ENCODE measurements at regions not wholly inside any gene's neighbourhood (a gene's known extent, or its start where the extent isn't known, plus 50 kb on each side); places are given as distances from the start of the nearest gene placed in this dataset.

GRCh38 chr7:33814400-33814799 is 90.9 kb upstream of the BMPER start:
- Mint-ChIP-seq H3K36me3 (no peaks in the 10 kb centered on the region), H3K4me1 (peaks cover 11 to 14% of the 10 kb centered on the region in 2 donors), H3K27ac (no peak overlapping the region), H3K4me3 (peak overlapping the region; percentile 21), H3K9me3 (peaks cover 0 to 3% of the 10 kb centered on the region in 2 donors), H3K27me3 (ENCODE audit: low read depth in 2 of 2) (peaks cover 0 to 9% of the 10 kb centered on the region in 2 donors)
- WGBS (ENCODE audit: insufficient coverage), result 40% methylated on average over 6 of the region's 6 CpGs
- no peak for ATAC-seq
- DNase-seq, result no peak
- intact Hi-C loops (cut with micrococcal nuclease), result no loop called here
- TF ChIP-seq, protein P1, sequence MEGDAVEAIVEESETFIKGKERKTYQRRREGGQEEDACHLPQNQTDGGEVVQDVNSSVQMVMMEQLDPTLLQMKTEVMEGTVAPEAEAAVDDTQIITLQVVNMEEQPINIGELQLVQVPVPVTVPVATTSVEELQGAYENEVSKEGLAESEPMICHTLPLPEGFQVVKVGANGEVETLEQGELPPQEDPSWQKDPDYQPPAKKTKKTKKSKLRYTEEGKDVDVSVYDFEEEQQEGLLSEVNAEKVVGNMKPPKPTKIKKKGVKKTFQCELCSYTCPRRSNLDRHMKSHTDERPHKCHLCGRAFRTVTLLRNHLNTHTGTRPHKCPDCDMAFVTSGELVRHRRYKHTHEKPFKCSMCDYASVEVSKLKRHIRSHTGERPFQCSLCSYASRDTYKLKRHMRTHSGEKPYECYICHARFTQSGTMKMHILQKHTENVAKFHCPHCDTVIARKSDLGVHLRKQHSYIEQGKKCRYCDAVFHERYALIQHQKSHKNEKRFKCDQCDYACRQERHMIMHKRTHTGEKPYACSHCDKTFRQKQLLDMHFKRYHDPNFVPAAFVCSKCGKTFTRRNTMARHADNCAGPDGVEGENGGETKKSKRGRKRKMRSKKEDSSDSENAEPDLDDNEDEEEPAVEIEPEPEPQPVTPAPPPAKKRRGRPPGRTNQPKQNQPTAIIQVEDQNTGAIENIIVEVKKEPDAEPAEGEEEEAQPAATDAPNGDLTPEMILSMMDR (IDR thresholded peaks at IDR 0.05), result no peak
- H3K9me3 ChIP-seq (ENCODE audit: control insufficient read depth, insufficient read depth, low read length), result no peaks in the 10 kb centered on the region
- H3K27ac ChIP-seq (ENCODE audit: low read length), result no peak overlapping the region
- no peaks in the 10 kb centered on the region for H3K4me1 ChIP-seq (ENCODE audit: control insufficient read depth, insufficient read depth, low read length)
- no peaks in the 10 kb centered on the region for H3K27me3 ChIP-seq (ENCODE audit: control insufficient read depth, insufficient read depth, low read length)
- no peaks in the 10 kb centered on the region for H3K36me3 ChIP-seq (ENCODE audit: control insufficient read depth, insufficient read depth, low read length)
- H3K4me3 ChIP-seq (ENCODE audit: low read length), result no peak overlapping the region

GRCh38 chr7:33814936-33815335 is 90.4 kb upstream of the BMPER start:
- no peaks in the 10 kb centered on the region for H3K36me3 ChIP-seq (ENCODE audit: control insufficient read depth, insufficient read depth, low read length)
- ATAC-seq (no peak), DNase-seq (no peak)
- no peak overlapping the region for H3K4me3 ChIP-seq (ENCODE audit: low read length)
- H3K27ac Mint-ChIP-seq, result no peak overlapping the region
- no peaks in the 10 kb centered on the region for H3K9me3 ChIP-seq (ENCODE audit: control insufficient read depth, insufficient read depth, low read length)
- intact Hi-C loops (cut with micrococcal nuclease), result no loop called here
- TF ChIP-seq, protein P1 (IDR thresholded peaks at IDR 0.05), result no peak
- no peaks in the 10 kb centered on the region for H3K27me3 ChIP-seq (ENCODE audit: control insufficient read depth, insufficient read depth, low read length)
- peaks cover 11 to 14% of the 10 kb centered on the region in 2 donors for H3K4me1 Mint-ChIP-seq
- H3K9me3 Mint-ChIP-seq, result peaks cover 0 to 3% of the 10 kb centered on the region in 2 donors
- H3K27me3 Mint-ChIP-seq (ENCODE audit: low read depth in 2 of 2), result peaks cover 0 to 9% of the 10 kb centered on the region in 2 donors
- H3K4me3 Mint-ChIP-seq, result no peak overlapping the region
- WGBS (ENCODE audit: insufficient coverage), result 46% methylated on average over 6 of the region's 6 CpGs
- H3K36me3 Mint-ChIP-seq, result peaks cover 4% of the 10 kb centered on the region
- no peak overlapping the region for H3K27ac ChIP-seq (ENCODE audit: low read length)
- H3K4me1 ChIP-seq (ENCODE audit: control insufficient read depth, insufficient read depth, low read length), result no peaks in the 10 kb centered on the region

DNA sequence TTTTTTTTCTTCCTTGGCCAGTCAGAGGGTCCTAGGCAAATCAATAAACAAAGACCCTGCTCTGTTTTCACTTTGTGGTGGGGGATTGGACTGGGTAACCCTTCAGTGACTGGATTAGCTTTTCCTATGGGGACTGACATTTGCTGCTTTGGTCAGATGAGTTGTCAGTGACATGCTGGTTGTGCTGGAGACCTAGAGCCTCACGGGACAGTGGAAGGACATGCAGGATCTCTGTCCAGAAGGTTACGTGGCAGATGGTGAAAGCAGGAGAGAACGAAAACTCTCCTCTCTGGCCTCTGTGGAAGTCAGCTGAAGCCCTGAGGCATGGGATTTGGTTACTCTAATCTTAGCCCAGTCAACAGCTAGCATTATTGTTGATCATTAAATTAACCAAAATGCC is 90.0 kb upstream of the BMPER start:
- H3K27me3 Mint-ChIP-seq (ENCODE audit: low read depth in 2 of 2), result peaks cover 0 to 9% of the 10 kb centered on the region in 2 donors
- TF ChIP-seq, protein P1 (IDR thresholded peaks at IDR 0.05), result no peak
- H3K9me3 Mint-ChIP-seq, result peaks cover 0 to 5% of the 10 kb centered on the region in 2 donors
- DNase-seq (no peak), ATAC-seq (no peak)
- H3K36me3 Mint-ChIP-seq, result peaks cover 8% of the 10 kb centered on the region
- H3K27ac ChIP-seq (ENCODE audit: low read length), result no peak overlapping the region
- H3K36me3 ChIP-seq (ENCODE audit: control insufficient read depth, insufficient read depth, low read length), result no peaks in the 10 kb centered on the region
- no peaks in the 10 kb centered on the region for H3K9me3 ChIP-seq (ENCODE audit: control insufficient read depth, insufficient read depth, low read length)
- intact Hi-C loops (cut with micrococcal nuclease), result no loop called here
- H3K4me3 ChIP-seq (ENCODE audit: low read length), result no peak overlapping the region
- peaks cover 11 to 14% of the 10 kb centered on the region in 2 donors for H3K4me1 Mint-ChIP-seq
- no peaks in the 10 kb centered on the region for H3K4me1 ChIP-seq (ENCODE audit: control insufficient read depth, insufficient read depth, low read length)
- no peaks in the 10 kb centered on the region for H3K27me3 ChIP-seq (ENCODE audit: control insufficient read depth, insufficient read depth, low read length)
- 83% methylated on average over 3 of the region's 3 CpGs for WGBS (ENCODE audit: insufficient coverage)
- H3K27ac Mint-ChIP-seq, result no peak overlapping the region
- no peak overlapping the region for H3K4me3 Mint-ChIP-seq

DNA sequence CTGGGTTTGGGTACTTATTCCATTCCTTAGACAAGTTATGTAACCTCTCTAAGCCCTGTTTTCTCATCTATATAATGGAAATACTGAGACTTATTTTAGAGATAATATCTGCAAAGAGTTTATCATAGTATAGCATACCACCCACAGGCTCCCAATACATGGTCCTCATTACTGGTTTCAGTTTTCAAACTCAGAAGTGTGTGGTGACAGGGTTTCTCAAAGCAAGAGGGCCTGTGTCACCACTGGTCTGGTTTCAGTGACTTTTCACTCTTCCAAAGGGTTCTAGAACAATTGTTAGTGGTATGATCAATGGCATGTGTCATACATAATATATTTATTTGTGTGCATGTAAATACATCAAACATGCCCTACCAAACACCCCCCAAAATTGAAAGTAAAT is 89.2 kb upstream of the BMPER start:
- no peak for DNase-seq
- H3K36me3 ChIP-seq (ENCODE audit: control insufficient read depth, insufficient read depth, low read length), result no peaks in the 10 kb centered on the region
- ATAC-seq, result no peak
- H3K27me3 ChIP-seq (ENCODE audit: control insufficient read depth, insufficient read depth, low read length), result no peaks in the 10 kb centered on the region
- intact Hi-C loops (cut with micrococcal nuclease), result no loop called here
- Mint-ChIP-seq H3K4me1 (peaks cover 11 to 14% of the 10 kb centered on the region in 2 donors), H3K4me3 (no peak overlapping the region), H3K27ac (no peak overlapping the region), H3K36me3 (peaks cover 9% of the 10 kb centered on the region), H3K9me3 (peaks cover 0 to 5% of the 10 kb centered on the region in 2 donors), H3K27me3 (ENCODE audit: low read depth in 2 of 2) (peaks cover 0 to 9% of the 10 kb centered on the region in 2 donors)
- H3K27ac ChIP-seq (ENCODE audit: low read length), result no peak overlapping the region
- H3K9me3 ChIP-seq (ENCODE audit: control insufficient read depth, insufficient read depth, low read length), result no peaks in the 10 kb centered on the region
- TF ChIP-seq, protein P1 (IDR thresholded peaks at IDR 0.05), result no peak
- no peak overlapping the region for H3K4me3 ChIP-seq (ENCODE audit: low read length)
- H3K4me1 ChIP-seq (ENCODE audit: control insufficient read depth, insufficient read depth, low read length), result no peaks in the 10 kb centered on the region

All from natural killer cell (primary cell).